Esophagus muscularis mucosa (tissue), 3 donors: ENCODE measurements at regions not wholly inside any gene's neighbourhood (a gene's known extent, or its start where the extent isn't known, plus 50 kb on each side); places are given as distances from the start of the nearest gene placed in this dataset.

Source experiments
- POLR2A ChIP-seq: fragments of 450-650 bp; IDR thresholded peaks from one replicate; pipeline ENCODE4 v1.6.1; 2017; ENCODE audit warnings: antibody characterized with exemption, moderate library complexity, mild to moderate bottlenecking, low read depth
- POLR2AphosphoS5 ChIP-seq, 2 donors: sonication (generic); formaldehyde crosslinking; IDR thresholded peaks; one replicate each; pipeline ENCODE4 v1.6.1; 2017; ENCODE audit warnings: antibody characterized with exemption in 2 of 2
- TF ChIP-seq, protein P1 (sequence below), 3 experiments: fragments of 200-600 bp in 2 of 3; fragments of 450-650 bp in 1 of 3; sonication (generic) in 2 of 3; IDR thresholded peaks; one replicate each; pipeline ENCODE4 v1.5.1; 2017 to 2019; ENCODE audit warnings: antibody characterized with exemption in 3 of 3, mild to moderate bottlenecking in 2 of 3, moderate library complexity in 1 of 3

DNA sequence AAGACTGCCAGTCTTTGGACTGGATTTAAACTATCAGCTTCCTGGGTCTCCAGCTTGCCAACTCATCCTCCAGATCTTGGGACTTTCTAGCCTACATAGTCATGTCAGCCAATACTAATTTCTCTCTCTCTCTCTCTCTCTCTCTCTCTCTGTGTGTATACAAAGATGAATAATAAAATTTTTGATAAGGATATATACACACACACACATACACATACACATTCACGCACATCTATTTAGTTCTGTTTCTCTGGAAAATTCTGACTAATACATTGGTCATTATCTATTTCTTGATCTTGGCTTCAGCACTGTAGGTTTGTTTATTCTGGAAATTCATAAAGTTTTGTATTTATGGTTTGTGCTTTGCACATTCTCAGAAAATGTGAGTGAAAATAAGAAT is 1606.2 kb upstream of the NUDT12 start:
- TF ChIP-seq, protein P1, sequence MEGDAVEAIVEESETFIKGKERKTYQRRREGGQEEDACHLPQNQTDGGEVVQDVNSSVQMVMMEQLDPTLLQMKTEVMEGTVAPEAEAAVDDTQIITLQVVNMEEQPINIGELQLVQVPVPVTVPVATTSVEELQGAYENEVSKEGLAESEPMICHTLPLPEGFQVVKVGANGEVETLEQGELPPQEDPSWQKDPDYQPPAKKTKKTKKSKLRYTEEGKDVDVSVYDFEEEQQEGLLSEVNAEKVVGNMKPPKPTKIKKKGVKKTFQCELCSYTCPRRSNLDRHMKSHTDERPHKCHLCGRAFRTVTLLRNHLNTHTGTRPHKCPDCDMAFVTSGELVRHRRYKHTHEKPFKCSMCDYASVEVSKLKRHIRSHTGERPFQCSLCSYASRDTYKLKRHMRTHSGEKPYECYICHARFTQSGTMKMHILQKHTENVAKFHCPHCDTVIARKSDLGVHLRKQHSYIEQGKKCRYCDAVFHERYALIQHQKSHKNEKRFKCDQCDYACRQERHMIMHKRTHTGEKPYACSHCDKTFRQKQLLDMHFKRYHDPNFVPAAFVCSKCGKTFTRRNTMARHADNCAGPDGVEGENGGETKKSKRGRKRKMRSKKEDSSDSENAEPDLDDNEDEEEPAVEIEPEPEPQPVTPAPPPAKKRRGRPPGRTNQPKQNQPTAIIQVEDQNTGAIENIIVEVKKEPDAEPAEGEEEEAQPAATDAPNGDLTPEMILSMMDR (IDR thresholded peaks at IDR 0.05) = no peak
- TF ChIP-seq POLR2A (no peak), POLR2AphosphoS5 (IDR thresholded peaks at IDR 0.05) (no peak)
